HuH-7 (cell line): ENCODE measurements at regions not wholly inside any gene's neighbourhood (a gene's known extent, or its start where the extent isn't known, plus 50 kb on each side); places are given as distances from the start of the nearest gene placed in this dataset.

Source experiments
- DNase-seq: peaks from one replicate; pipeline ENCODE4 v3.0.0; 2011; ENCODE audit warnings: low spot score

DNA sequence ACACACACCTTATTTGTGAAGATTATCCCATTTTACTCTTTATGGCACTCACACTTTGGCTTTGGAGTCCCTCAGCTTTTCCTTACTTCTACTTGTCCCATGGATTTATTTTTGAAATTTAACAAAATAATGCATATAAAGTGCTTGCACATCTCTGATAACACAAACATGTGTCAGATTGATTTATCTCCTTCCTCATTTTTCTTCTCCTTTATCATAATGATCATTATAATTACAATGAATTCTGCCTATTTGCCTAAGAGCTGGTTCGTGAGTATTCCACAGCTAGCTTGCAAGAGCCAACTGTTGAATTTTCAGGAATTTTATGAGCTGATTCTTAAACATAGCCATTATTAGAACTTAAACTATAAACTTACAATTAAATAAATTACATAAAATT is 347.7 kb downstream of the CHSY3 start:
- no peak for DNase-seq

DNA sequence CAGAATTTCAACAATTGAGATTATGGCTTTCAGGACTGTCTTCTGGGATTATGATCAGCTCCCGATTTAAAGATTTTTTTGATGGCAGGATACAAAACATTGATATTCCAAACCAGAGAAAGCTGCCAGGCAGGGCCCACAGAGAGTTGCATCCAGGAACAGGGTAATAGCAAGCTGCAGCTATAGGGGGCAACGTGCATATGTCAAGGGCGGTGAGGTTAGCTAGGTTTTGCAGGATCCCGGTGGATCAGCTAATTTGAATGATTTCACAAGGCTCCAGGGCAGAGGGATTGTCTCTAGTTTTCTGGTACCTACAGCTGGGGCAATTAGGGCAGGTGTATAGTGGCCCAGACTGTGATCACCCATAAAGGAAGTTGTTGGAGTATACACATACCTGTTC is 339.4 kb downstream of the CHSY3 start:
- DNase-seq: peak; percentile 3

DNA sequence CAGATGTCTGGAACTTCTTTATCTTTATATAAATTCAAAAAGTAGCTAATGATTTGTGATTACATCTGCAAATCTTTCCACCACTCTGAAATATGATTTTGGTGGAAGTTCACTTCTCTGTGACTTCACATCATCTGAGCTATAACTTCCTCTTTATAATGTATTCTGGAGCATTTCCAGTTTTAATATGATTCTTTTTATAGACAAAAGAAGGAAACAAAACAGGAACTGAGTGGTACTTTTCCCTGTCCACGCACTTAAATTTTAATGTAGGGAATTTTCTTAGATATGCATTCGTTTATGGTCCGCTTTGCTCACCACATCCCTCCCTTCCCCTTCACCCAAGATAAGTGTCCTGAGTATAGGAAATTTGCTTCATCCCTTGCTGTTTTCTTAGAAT is 333.5 kb downstream of the CHSY3 start:
- DNase-seq: no peak
